ENCODE measurements at regions not wholly inside any gene's neighbourhood (a gene's known extent, or its start where the extent isn't known, plus 50 kb on each side); places are given as distances from the start of the nearest gene placed in this dataset.

- TF ChIP-seq, protein P1, sequence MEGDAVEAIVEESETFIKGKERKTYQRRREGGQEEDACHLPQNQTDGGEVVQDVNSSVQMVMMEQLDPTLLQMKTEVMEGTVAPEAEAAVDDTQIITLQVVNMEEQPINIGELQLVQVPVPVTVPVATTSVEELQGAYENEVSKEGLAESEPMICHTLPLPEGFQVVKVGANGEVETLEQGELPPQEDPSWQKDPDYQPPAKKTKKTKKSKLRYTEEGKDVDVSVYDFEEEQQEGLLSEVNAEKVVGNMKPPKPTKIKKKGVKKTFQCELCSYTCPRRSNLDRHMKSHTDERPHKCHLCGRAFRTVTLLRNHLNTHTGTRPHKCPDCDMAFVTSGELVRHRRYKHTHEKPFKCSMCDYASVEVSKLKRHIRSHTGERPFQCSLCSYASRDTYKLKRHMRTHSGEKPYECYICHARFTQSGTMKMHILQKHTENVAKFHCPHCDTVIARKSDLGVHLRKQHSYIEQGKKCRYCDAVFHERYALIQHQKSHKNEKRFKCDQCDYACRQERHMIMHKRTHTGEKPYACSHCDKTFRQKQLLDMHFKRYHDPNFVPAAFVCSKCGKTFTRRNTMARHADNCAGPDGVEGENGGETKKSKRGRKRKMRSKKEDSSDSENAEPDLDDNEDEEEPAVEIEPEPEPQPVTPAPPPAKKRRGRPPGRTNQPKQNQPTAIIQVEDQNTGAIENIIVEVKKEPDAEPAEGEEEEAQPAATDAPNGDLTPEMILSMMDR (conservative IDR thresholded peaks at IDR 0.05; ENCODE audit: low read length) = no peak
- no peak for TF ChIP-seq EZH2phosphoT487 (IDR thresholded peaks at IDR 0.05; ENCODE audit: borderline replicate concordance, low read depth, low read length)
These were observed 205.2 kb upstream of the ZNF608 start for GRCh38 chr5:124951661-124952060.
